Upper lobe of left lung (tissue), 4 donors: ENCODE measurements at regions not wholly inside any gene's neighbourhood (a gene's known extent, or its start where the extent isn't known, plus 50 kb on each side); places are given as distances from the start of the nearest gene placed in this dataset.

Source experiments
- POLR2A ChIP-seq, 4 donors: fragments of 450-650 bp; IDR thresholded peaks; one replicate each; pipeline ENCODE4 v1.5.1; 2016 to 2017; ENCODE audit warnings: antibody characterized with exemption in 4 of 4, mild to moderate bottlenecking in 2 of 4
- POLR2AphosphoS5 ChIP-seq, 2 donors: sonication (generic); formaldehyde crosslinking; IDR thresholded peaks; one replicate each; pipeline ENCODE4 v1.5.1; 2017; ENCODE audit warnings: antibody characterized with exemption in 2 of 2
- TF ChIP-seq, protein P1 (sequence below), 6 experiments: fragments of 450-650 bp in 4 of 6; fragments of 200-600 bp in 2 of 6; sonication (generic) in 2 of 6; IDR thresholded peaks; one replicate each; pipeline ENCODE4 v1.5.1; 2016 to 2019; ENCODE audit warnings: antibody characterized with exemption in 6 of 6

GRCh38 chr12:65602253-65602609 is 222.1 kb upstream of the HMGA2 start:
- TF ChIP-seq POLR2A (IDR thresholded peaks at IDR 0.05) (no peak), POLR2AphosphoS5 (IDR thresholded peaks at IDR 0.05) (no peak)
- TF ChIP-seq, protein P1, sequence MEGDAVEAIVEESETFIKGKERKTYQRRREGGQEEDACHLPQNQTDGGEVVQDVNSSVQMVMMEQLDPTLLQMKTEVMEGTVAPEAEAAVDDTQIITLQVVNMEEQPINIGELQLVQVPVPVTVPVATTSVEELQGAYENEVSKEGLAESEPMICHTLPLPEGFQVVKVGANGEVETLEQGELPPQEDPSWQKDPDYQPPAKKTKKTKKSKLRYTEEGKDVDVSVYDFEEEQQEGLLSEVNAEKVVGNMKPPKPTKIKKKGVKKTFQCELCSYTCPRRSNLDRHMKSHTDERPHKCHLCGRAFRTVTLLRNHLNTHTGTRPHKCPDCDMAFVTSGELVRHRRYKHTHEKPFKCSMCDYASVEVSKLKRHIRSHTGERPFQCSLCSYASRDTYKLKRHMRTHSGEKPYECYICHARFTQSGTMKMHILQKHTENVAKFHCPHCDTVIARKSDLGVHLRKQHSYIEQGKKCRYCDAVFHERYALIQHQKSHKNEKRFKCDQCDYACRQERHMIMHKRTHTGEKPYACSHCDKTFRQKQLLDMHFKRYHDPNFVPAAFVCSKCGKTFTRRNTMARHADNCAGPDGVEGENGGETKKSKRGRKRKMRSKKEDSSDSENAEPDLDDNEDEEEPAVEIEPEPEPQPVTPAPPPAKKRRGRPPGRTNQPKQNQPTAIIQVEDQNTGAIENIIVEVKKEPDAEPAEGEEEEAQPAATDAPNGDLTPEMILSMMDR (IDR thresholded peaks at IDR 0.05) = no peak
